Neural cell (in vitro differentiated cells): ENCODE measurements at regions not wholly inside any gene's neighbourhood (a gene's known extent, or its start where the extent isn't known, plus 50 kb on each side); places are given as distances from the start of the nearest gene placed in this dataset.

Experiments used
- H2AFZ ChIP-seq: fragments of 200-600, 300-800 bp; sonication (generic), shearing (Covaris generic); 2 replicates; pipeline ENCODE4 v1.6.0; 2014; ENCODE audit warnings: low read depth, mild to moderate bottlenecking, antibody characterized with exemption, low read length, moderate library complexity
- H3F3A ChIP-seq: fragments of 200-600 bp; shearing (Covaris generic); 2 replicates; pipeline ENCODE4 v1.6.1; 2016; ENCODE audit warnings: mild to moderate bottlenecking, moderate library complexity, mixed read lengths, antibody characterized with exemption, low read length; ENCODE audit not compliant: insufficient read depth, poor library complexity, severe bottlenecking
- H3K27ac ChIP-seq: fragments of 200-600, 300-800 bp; sonication (generic), shearing (Covaris generic); 2 replicates; pipeline ENCODE4 v1.5.1; 2014; ENCODE audit warnings: mild to moderate bottlenecking, low read length, moderate library complexity
- H3K27me3 ChIP-seq: fragments of 300-800, 200-600 bp; sonication (generic), shearing (Covaris generic); 2 replicates; pipeline ENCODE4 v1.6.0; 2014; ENCODE audit warnings: mild to moderate bottlenecking, low read depth, low read length, moderate library complexity; ENCODE audit not compliant: insufficient read depth
- H3K36me3 ChIP-seq: fragments of 300-800, 200-600 bp; sonication (generic), shearing (Covaris generic); 2 replicates; pipeline ENCODE4 v1.5.1; 2014; ENCODE audit warnings: mild to moderate bottlenecking, antibody characterized with exemption, low read length, moderate library complexity; ENCODE audit not compliant: insufficient read depth
- H3K4me2 ChIP-seq: fragments of 300-800, 200-600 bp; sonication (generic), shearing (Covaris generic); 2 replicates; pipeline ENCODE4 v1.6.0; 2014; ENCODE audit warnings: mild to moderate bottlenecking, low read length
- H3K4me3 ChIP-seq: fragments of 300-800, 200-600 bp; sonication (generic), shearing (Covaris generic); 2 replicates; pipeline ENCODE4 v1.5.1; 2014; ENCODE audit warnings: mild to moderate bottlenecking, low read length, moderate library complexity
- H3K79me2 ChIP-seq: fragments of 200-600 bp; shearing (Covaris generic); replicated peaks from 2 replicates; pipeline ENCODE4 v1.6.0; 2014; ENCODE audit warnings: mild to moderate bottlenecking, low read length, moderate library complexity; ENCODE audit not compliant: insufficient read depth
- H3K9ac ChIP-seq: fragments of 300-800, 200-600 bp; sonication (generic), shearing (Covaris generic); 2 replicates; pipeline ENCODE4 v1.6.1; 2016; ENCODE audit warnings: mild to moderate bottlenecking, low read length, mixed read lengths
- H3K9me2 ChIP-seq: fragments of 200-600 bp; shearing (Covaris generic); 2 replicates; pipeline ENCODE4 v1.6.1; 2016; ENCODE audit warnings: mild to moderate bottlenecking, low read length, mixed read lengths; ENCODE audit not compliant: insufficient read depth
- H3K9me3 ChIP-seq: fragments of 200-600, 300-800 bp; sonication (generic), shearing (Covaris generic); 2 replicates; pipeline ENCODE4 v1.6.1; 2016; ENCODE audit warnings: mild to moderate bottlenecking, mixed run types, low read length, moderate library complexity, mixed read lengths
- H4K20me1 ChIP-seq: fragments of 200-600 bp; shearing (Covaris generic); 2 replicates; pipeline ENCODE4 v1.6.1; 2016; ENCODE audit warnings: mild to moderate bottlenecking, mixed run types; ENCODE audit not compliant: insufficient read depth
- CTCF ChIP-seq: fragments of 450-650 bp; IDR thresholded peaks from 2 replicates; pipeline ENCODE4 v1.5.1; 2014; ENCODE audit warnings: antibody characterized with exemption, mild to moderate bottlenecking, moderate library complexity; ENCODE audit not compliant: poor library complexity, severe bottlenecking
- EP300 ChIP-seq: fragments of 450-650 bp; conservative IDR thresholded peaks from 2 replicates; pipeline ENCODE4 v1.6.1; 2014; ENCODE audit warnings: antibody characterized with exemption, mild to moderate bottlenecking, moderate library complexity; ENCODE audit not compliant: poor library complexity, severe bottlenecking
- EZH2 ChIP-seq: fragments of 200-600, 300-800 bp; shearing (Covaris generic), sonication (generic); IDR thresholded peaks from 2 replicates; pipeline ENCODE4 v1.6.1; 2014; ENCODE audit warnings: antibody characterized with exemption, low read length, borderline replicate concordance, mild to moderate bottlenecking; ENCODE audit not compliant: insufficient read depth, poor library complexity, severe bottlenecking
- MXI1 ChIP-seq: fragments of 450-650 bp; conservative IDR thresholded peaks from 2 replicates; pipeline ENCODE4 v1.6.1; 2014; ENCODE audit warnings: antibody characterized with exemption, mild to moderate bottlenecking; ENCODE audit not compliant: poor library complexity, severe bottlenecking
- POLR2AphosphoS5 ChIP-seq: IDR thresholded peaks from 2 replicates; pipeline ENCODE4 v1.6.1; 2012
- RAD21 ChIP-seq: fragments of 450-650 bp; conservative IDR thresholded peaks from 2 replicates; pipeline ENCODE4 v1.6.1; 2014; ENCODE audit warnings: antibody characterized with exemption, mild to moderate bottlenecking, moderate library complexity
- REST ChIP-seq: IDR thresholded peaks from 2 replicates; pipeline ENCODE4 v1.6.1; 2012; ENCODE audit warnings: borderline replicate concordance
- SMC3 ChIP-seq: fragments of 450-650 bp; conservative IDR thresholded peaks from 2 replicates; pipeline ENCODE4 v1.6.1; 2014; ENCODE audit warnings: antibody characterized with exemption, mild to moderate bottlenecking, moderate library complexity; ENCODE audit not compliant: poor library complexity
- TAF1 ChIP-seq: IDR thresholded peaks from 2 replicates; pipeline ENCODE4 v1.6.1; 2012; ENCODE audit warnings: low read depth

GRCh38 chr2:61690078-61690596, 152.0 kb upstream of the XPO1 start:
- Histone ChIP-seq H3K36me3 (no peaks in the 10 kb centered on the region), H3K9ac (no peak overlapping the region), H2AFZ (no peak overlapping the region), H3F3A (no peaks in the 10 kb centered on the region), H3K4me2 (no peak overlapping the region), H3K9me2 (no peaks in the 10 kb centered on the region), H3K79me2 (no peaks in the 10 kb centered on the region), H3K9me3 (no peaks in the 10 kb centered on the region), H3K4me3 (no peak overlapping the region), H3K27ac (no peak overlapping the region), H4K20me1 (no peaks in the 10 kb centered on the region), H3K27me3 (no peaks in the 10 kb centered on the region)
- TF ChIP-seq EP300: no peak
- no peak for TF ChIP-seq CTCF
- TF ChIP-seq RAD21: no peak
- TF ChIP-seq TAF1: no peak
- TF ChIP-seq MXI1: no peak
- no peak for TF ChIP-seq POLR2AphosphoS5
- no peak for TF ChIP-seq SMC3
- TF ChIP-seq REST: no peak
- no peak for TF ChIP-seq EZH2

- Histone ChIP-seq H4K20me1 (no peaks in the 10 kb centered on the region), H2AFZ (no peak overlapping the region), H3K9me2 (no peaks in the 10 kb centered on the region), H3K36me3 (no peaks in the 10 kb centered on the region), H3K9me3 (no peaks in the 10 kb centered on the region), H3K9ac (no peak overlapping the region), H3K4me2 (no peak overlapping the region), H3K27me3 (no peaks in the 10 kb centered on the region), H3K27ac (no peak overlapping the region), H3K79me2 (no peaks in the 10 kb centered on the region), H3F3A (no peaks in the 10 kb centered on the region), H3K4me3 (no peak overlapping the region)
- no peak for TF ChIP-seq CTCF
- no peak for TF ChIP-seq EP300
- TF ChIP-seq EZH2: no peak
- no peak for TF ChIP-seq SMC3
- no peak for TF ChIP-seq RAD21
- no peak for TF ChIP-seq MXI1
- TF ChIP-seq REST: no peak
- no peak for TF ChIP-seq POLR2AphosphoS5
- no peak for TF ChIP-seq TAF1
These were observed 151.4 kb upstream of the XPO1 start for GRCh38 chr2:61689568-61689967.
